Vagina (tissue), 2 donors: ENCODE measurements at regions not wholly inside any gene's neighbourhood (a gene's known extent, or its start where the extent isn't known, plus 50 kb on each side); places are given as distances from the start of the nearest gene placed in this dataset.
A peak's percentile ranks its signal among the peaks of the same experiment; 100 is the strongest.

ENCODE experiments used
- DNase-seq, 2 donors: peaks; one replicate each; pipeline ENCODE4 v3.0.0-alpha.2; 2017; ENCODE audit errors: extremely low spot score in 2 of 2
- H3K27ac ChIP-seq: fragments of 200-600 bp; sonication (generic); one replicate; pipeline ENCODE4 v1.5.1; 2019
- H3K27me3 ChIP-seq: fragments of 200-600 bp; sonication (generic); one replicate; pipeline ENCODE4 v1.5.1; 2019
- H3K36me3 ChIP-seq, 2 donors: fragments of 200-600 bp; sonication (generic); one replicate each; pipeline ENCODE4 v1.5.1; 2017 to 2019
- H3K4me1 ChIP-seq: fragments of 200-600 bp; sonication (generic); one replicate; pipeline ENCODE4 v1.5.1; 2019
- H3K4me3 ChIP-seq, 2 donors: fragments of 200-600 bp; sonication (generic); 1 replicate in 1 of 2; 2 replicates in 1 of 2; pipeline ENCODE4 v1.5.1; 2016 to 2019
- H3K9me3 ChIP-seq: fragments of 200-600 bp; sonication (generic); one replicate; pipeline ENCODE4 v1.5.1; 2019
- CTCF ChIP-seq, 3 experiments: fragments of 450-650 bp in 2 of 3; fragments of 200-600 bp in 1 of 3; sonication (generic) in 1 of 3; IDR thresholded peaks; one replicate each; pipeline ENCODE4 v1.5.1; 2017 to 2019; ENCODE audit warnings: antibody characterized with exemption in 3 of 3, mild to moderate bottlenecking in 2 of 3, moderate library complexity in 2 of 3
- POLR2A ChIP-seq, 2 donors: fragments of 450-650 bp; IDR thresholded peaks; one replicate each; pipeline ENCODE4 v1.6.1; 2017; ENCODE audit warnings: antibody characterized with exemption in 2 of 2, mild to moderate bottlenecking in 2 of 2, moderate library complexity in 2 of 2
- POLR2AphosphoS5 ChIP-seq, 2 donors: sonication (generic); formaldehyde crosslinking; IDR thresholded peaks; one replicate each; pipeline ENCODE4 v1.9.0; 2017; ENCODE audit warnings: antibody characterized with exemption in 2 of 2, mild to moderate bottlenecking in 2 of 2, low read depth in 1 of 2; ENCODE audit not compliant: insufficient read depth in 1 of 2
- intact Hi-C: fragments of 100-400 bp; cut with DNase I; formaldehyde crosslinking; loops from one replicate; pipeline ENCODE4 v1.15.1; 2023

DNA sequence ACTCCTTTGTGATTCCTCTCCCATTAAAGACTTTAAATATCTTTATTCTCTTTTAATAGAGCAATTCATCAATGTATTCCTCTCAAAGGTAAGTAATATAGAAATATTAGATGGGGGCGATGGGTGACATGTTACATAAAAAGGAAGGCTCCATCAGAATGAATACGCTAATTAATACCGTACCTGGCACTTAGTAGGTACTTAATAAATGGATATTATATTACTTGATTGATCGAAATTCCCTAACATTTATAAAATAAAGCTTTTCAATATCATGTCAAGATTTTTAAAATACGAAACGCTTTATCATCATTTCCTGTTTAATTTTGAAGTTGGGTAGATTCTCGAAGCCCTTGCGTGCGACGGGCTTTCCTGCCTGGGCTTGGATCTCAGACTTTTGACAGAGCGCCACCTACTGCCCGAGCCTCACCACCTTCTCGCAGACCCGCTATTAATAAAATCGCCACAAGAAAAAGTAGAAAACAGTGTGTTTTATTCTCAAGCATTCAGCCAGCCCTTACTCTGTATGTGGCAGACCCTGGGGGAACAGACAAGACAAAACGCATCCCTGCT is 99.4 kb downstream of the C5orf15 start:
- no peak for TF ChIP-seq POLR2A (IDR thresholded peaks at IDR 0.05)
- TF ChIP-seq CTCF (IDR thresholded peaks at IDR 0.05) = peak; percentile 20 to 64 (median 45)
- no peak overlapping the region for H3K27ac ChIP-seq
- no peaks in the 10 kb centered on the region for H3K4me1 ChIP-seq
- DNase-seq = no peak
- no peaks in the 10 kb centered on the region for H3K27me3 ChIP-seq
- no peaks in the 10 kb centered on the region for H3K9me3 ChIP-seq
- no peak overlapping the region for H3K4me3 ChIP-seq
- intact Hi-C loops = no loop called here
- H3K36me3 ChIP-seq = no peaks in the 10 kb centered on the region

DNA sequence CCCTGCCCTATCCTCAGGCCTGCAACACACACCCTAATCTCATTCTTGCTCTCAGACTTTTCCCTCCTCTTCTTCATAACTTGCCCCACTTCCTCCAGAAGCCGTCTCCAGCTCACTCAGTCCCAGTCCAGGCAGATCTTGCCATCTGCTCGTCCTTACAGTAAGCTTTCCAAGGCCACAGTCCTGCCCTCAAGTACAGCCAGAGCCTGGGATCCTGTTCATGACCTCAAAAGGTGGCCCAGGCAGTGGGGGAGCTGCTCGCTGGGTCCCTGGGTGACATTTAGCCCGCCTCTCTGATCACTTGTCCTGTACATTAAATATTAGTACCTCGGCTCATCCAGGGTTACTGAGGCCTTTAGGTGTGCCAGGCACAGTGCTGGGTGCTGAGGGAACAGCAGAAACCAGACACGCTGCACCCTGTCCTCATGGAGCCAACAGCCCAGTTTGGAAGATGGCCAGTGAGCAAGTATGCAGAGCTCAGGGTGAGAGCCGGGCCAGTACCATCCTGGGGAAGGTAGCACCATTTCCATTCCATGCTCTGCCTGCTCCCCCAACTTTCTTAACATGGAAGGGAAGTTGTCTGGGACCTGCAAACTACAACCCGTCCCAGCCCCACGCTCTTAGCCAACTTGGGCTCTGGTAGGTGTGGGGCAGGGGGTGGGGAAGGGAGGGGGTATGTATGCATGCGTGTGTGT is 100.4 kb downstream of the C5orf15 start:
- no peaks in the 10 kb centered on the region for H3K27me3 ChIP-seq
- DNase-seq = no peak
- no peak overlapping the region for H3K4me3 ChIP-seq
- TF ChIP-seq POLR2A (IDR thresholded peaks at IDR 0.05) = no peak
- TF ChIP-seq POLR2AphosphoS5 (IDR thresholded peaks at IDR 0.05; ENCODE audit: insufficient read depth in 1 of 2, low read depth in 1 of 2) = no peak
- TF ChIP-seq CTCF (IDR thresholded peaks at IDR 0.05) = no peak
- intact Hi-C loops = no loop called here
- no peaks in the 10 kb centered on the region for H3K4me1 ChIP-seq
- no peaks in the 10 kb centered on the region for H3K36me3 ChIP-seq
- H3K27ac ChIP-seq = no peak overlapping the region
- H3K9me3 ChIP-seq = no peaks in the 10 kb centered on the region

DNA sequence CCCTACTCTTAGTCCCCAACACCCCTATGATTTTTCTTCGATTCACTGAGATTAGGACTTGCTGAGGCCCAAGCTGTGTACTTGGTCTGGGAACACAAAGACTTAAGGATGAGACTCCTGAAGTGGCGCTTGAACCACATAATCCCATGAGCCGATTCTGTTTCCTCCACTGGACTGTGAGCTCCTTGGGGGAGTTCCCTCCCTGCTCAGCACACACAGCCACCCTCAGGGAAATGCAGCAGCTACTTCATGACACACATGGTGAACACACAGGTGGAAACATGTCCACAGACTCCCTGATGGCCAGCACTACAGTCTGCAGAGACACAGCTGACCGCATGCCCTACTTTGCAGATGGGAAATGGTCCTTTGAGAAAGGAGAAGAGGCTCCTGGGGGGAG is 101.1 kb downstream of the C5orf15 start:
- Histone ChIP-seq H3K27me3 (no peaks in the 10 kb centered on the region), H3K9me3 (no peaks in the 10 kb centered on the region), H3K27ac (no peak overlapping the region), H3K4me3 (no peak overlapping the region), H3K36me3 (no peaks in the 10 kb centered on the region), H3K4me1 (no peaks in the 10 kb centered on the region)
- no peak for TF ChIP-seq POLR2AphosphoS5 (IDR thresholded peaks at IDR 0.05; ENCODE audit: insufficient read depth in 1 of 2, low read depth in 1 of 2)
- TF ChIP-seq POLR2A (IDR thresholded peaks at IDR 0.05) = no peak
- intact Hi-C loops = no loop called here
- no peak for DNase-seq

- Histone ChIP-seq H3K4me1 (no peaks in the 10 kb centered on the region), H3K4me3 (no peak overlapping the region), H3K9me3 (no peaks in the 10 kb centered on the region), H3K36me3 (no peaks in the 10 kb centered on the region), H3K27ac (no peak overlapping the region), H3K27me3 (no peaks in the 10 kb centered on the region)
- DNase-seq = no peak
- no peak for TF ChIP-seq CTCF (IDR thresholded peaks at IDR 0.05)
- TF ChIP-seq POLR2A (IDR thresholded peaks at IDR 0.05) = no peak
- no peak for TF ChIP-seq POLR2AphosphoS5 (IDR thresholded peaks at IDR 0.05; ENCODE audit: insufficient read depth in 1 of 2, low read depth in 1 of 2)
- intact Hi-C loops = no loop called here
Observed at GRCh38 chr5:133866903-133867245, 101.6 kb downstream of the C5orf15 start.

- TF ChIP-seq CTCF (IDR thresholded peaks at IDR 0.05) = no peak
- no peak for TF ChIP-seq POLR2AphosphoS5 (IDR thresholded peaks at IDR 0.05; ENCODE audit: insufficient read depth in 1 of 2, low read depth in 1 of 2)
- no peak for TF ChIP-seq POLR2A (IDR thresholded peaks at IDR 0.05)
- no peak overlapping the region for H3K27ac ChIP-seq
- no peaks in the 10 kb centered on the region for H3K36me3 ChIP-seq
- H3K4me3 ChIP-seq = no peak overlapping the region
- intact Hi-C loops = no loop called here
- DNase-seq = no peak
- H3K27me3 ChIP-seq = no peaks in the 10 kb centered on the region
- H3K9me3 ChIP-seq = no peaks in the 10 kb centered on the region
- no peaks in the 10 kb centered on the region for H3K4me1 ChIP-seq
Observed at GRCh38 chr5:133866160-133866902, 102.1 kb downstream of the C5orf15 start.
